Trophoblast cell (in vitro differentiated cells and primary cell): ENCODE measurements at regions not wholly inside any gene's neighbourhood (a gene's known extent, or its start where the extent isn't known, plus 50 kb on each side); places are given as distances from the start of the nearest gene placed in this dataset.

ENCODE experiments used
- DNase-seq, 2 donors: peaks; one replicate each; pipeline ENCODE4 v3.0.0-alpha.2; 2016
- H2AFZ ChIP-seq: 2 replicates; pipeline ENCODE4 v1.6.1; 2013; ENCODE audit warnings: low read length, moderate library complexity, mild to moderate bottlenecking; ENCODE audit not compliant: insufficient read depth, poor library complexity
- H2AK5ac ChIP-seq: 2 replicates; pipeline ENCODE4 v1.6.1; 2013; ENCODE audit warnings: mild to moderate bottlenecking, low read length
- H2BK120ac ChIP-seq: 2 replicates; pipeline ENCODE4 v1.6.1; 2013; ENCODE audit warnings: low read length, mild to moderate bottlenecking, moderate library complexity; ENCODE audit not compliant: insufficient read depth, poor library complexity
- H2BK12ac ChIP-seq: 2 replicates; pipeline ENCODE4 v1.6.1; 2013; ENCODE audit warnings: mild to moderate bottlenecking, low read length, moderate library complexity
- H2BK5ac ChIP-seq: 2 replicates; pipeline ENCODE4 v1.6.1; 2013; ENCODE audit warnings: low read length, low read depth, moderate library complexity, mild to moderate bottlenecking; ENCODE audit not compliant: poor library complexity
- H3K14ac ChIP-seq: 2 replicates; pipeline ENCODE4 v1.6.1; 2013; ENCODE audit warnings: mild to moderate bottlenecking, low read length
- H3K18ac ChIP-seq: 2 replicates; pipeline ENCODE4 v1.6.1; 2013; ENCODE audit warnings: mild to moderate bottlenecking, low read length
- H3K23ac ChIP-seq: 2 replicates; pipeline ENCODE4 v1.6.1; 2013; ENCODE audit warnings: low read length
- H3K27ac ChIP-seq: 2 replicates; pipeline ENCODE4 v1.5.1; 2013; ENCODE audit warnings: low read depth, mild to moderate bottlenecking, inconsistent platforms, low read length, moderate library complexity
- H3K27me3 ChIP-seq: 2 replicates; pipeline ENCODE4 v1.6.1; 2013; ENCODE audit warnings: inconsistent platforms, mild to moderate bottlenecking, low read length, moderate library complexity; ENCODE audit not compliant: insufficient read depth
- H3K36me3 ChIP-seq, 2 experiments: 1 replicate in 1 of 2; 2 replicates in 1 of 2; pipeline ENCODE4 v1.6.1; 2013; ENCODE audit warnings: low read length in 2 of 2, mild to moderate bottlenecking in 2 of 2, moderate library complexity in 1 of 2; ENCODE audit not compliant: insufficient read depth in 2 of 2, control insufficient read depth in 1 of 2
- H3K4ac ChIP-seq: 2 replicates; pipeline ENCODE4 v1.6.1; 2013; ENCODE audit warnings: low read depth, mild to moderate bottlenecking, low read length, moderate library complexity
- H3K4me1 ChIP-seq, 2 experiments: 1 replicate in 1 of 2; 2 replicates in 1 of 2; pipeline ENCODE4 v1.6.1; 2013; ENCODE audit warnings: low read length in 2 of 2, mild to moderate bottlenecking in 2 of 2, moderate library complexity in 1 of 2; ENCODE audit not compliant: insufficient read depth in 2 of 2, control insufficient read depth in 1 of 2
- H3K4me2 ChIP-seq: 2 replicates; pipeline ENCODE4 v1.6.1; 2013; ENCODE audit warnings: inconsistent platforms, mild to moderate bottlenecking, low read length, moderate library complexity
- H3K4me3 ChIP-seq: 2 replicates; pipeline ENCODE4 v1.5.1; 2013; ENCODE audit warnings: mild to moderate bottlenecking, low read depth, low read length, inconsistent platforms
- H3K79me1 ChIP-seq: one replicate; pipeline ENCODE4 v1.6.1; 2013; ENCODE audit warnings: low read length
- H3K79me2 ChIP-seq: 2 replicates; pipeline ENCODE4 v1.6.1; 2013; ENCODE audit warnings: low read length, mild to moderate bottlenecking; ENCODE audit not compliant: control insufficient read depth, insufficient read depth, poor library complexity
- H3K9ac ChIP-seq: 2 replicates; pipeline ENCODE4 v1.6.1; 2013; ENCODE audit warnings: mild to moderate bottlenecking, low read length
- H3K9me3 ChIP-seq: 2 replicates; pipeline ENCODE4 v1.6.1; 2013; ENCODE audit warnings: low read depth, mild to moderate bottlenecking, control low read depth, inconsistent platforms, low read length; ENCODE audit not compliant: insufficient read depth
- H4K12ac ChIP-seq: 2 replicates; pipeline ENCODE4 v1.6.1; 2013; ENCODE audit warnings: low read depth, mild to moderate bottlenecking, low read length, moderate library complexity
- H4K8ac ChIP-seq: 2 replicates; pipeline ENCODE4 v1.6.1; 2013; ENCODE audit warnings: low read depth, mild to moderate bottlenecking, low read length, moderate library complexity
- H4K91ac ChIP-seq: one replicate; pipeline ENCODE4 v1.6.1; 2013; ENCODE audit warnings: low read depth, mild to moderate bottlenecking, low read length, moderate library complexity
- WGBS: extraction: QIAGEN DNeasy Blood & Tissue Kit; methylation state at CpG from one replicate; pipeline ENCODE4 v1.1.7; 2013; ENCODE audit warnings: missing lambda C conversion rate; ENCODE audit not compliant: insufficient read length, insufficient coverage; ENCODE audit errors: extremely low coverage; 5-methylcytosine and 5-hydroxymethylcytosine counted together

- Histone ChIP-seq H3K79me2 (no peaks in the 10 kb centered on the region), H3K4me1 (no peaks in the 10 kb centered on the region), H2AK5ac (no peak overlapping the region), H3K4me3 (no peak overlapping the region), H3K27ac (no peak overlapping the region), H3K4me2 (no peak overlapping the region), H3K14ac (no peak overlapping the region), H2BK120ac (no peak overlapping the region), H3K23ac (no peak overlapping the region), H3K18ac (no peak overlapping the region), H3K4ac (no peak overlapping the region), H3K79me1 (no peaks in the 10 kb centered on the region), H3K36me3 (no peaks in the 10 kb centered on the region), H4K8ac (no peak overlapping the region), H4K12ac (no peak overlapping the region), H2BK12ac (no peak overlapping the region), H3K27me3 (no peaks in the 10 kb centered on the region), H2BK5ac (no peak overlapping the region), H4K91ac (no peak overlapping the region), H3K9me3 (no peaks in the 10 kb centered on the region), H2AFZ (no peak overlapping the region), H3K9ac (no peak overlapping the region)
- DNase-seq, result no peak
- no CpG with 5 or more reads among the region's 9 CpGs for WGBS
These were observed 494.1 kb upstream of the DPPA4 start for GRCh38 chr3:109831403-109831802.

GRCh38 chr3:109835958-109836357 is 498.6 kb upstream of the DPPA4 start:
- no peaks in the 10 kb centered on the region for H3K4me1 ChIP-seq
- no peaks in the 10 kb centered on the region for H3K79me2 ChIP-seq
- no peak overlapping the region for H4K8ac ChIP-seq
- no peak overlapping the region for H3K4ac ChIP-seq
- H4K91ac ChIP-seq, result no peak overlapping the region
- H2BK5ac ChIP-seq, result no peak overlapping the region
- H3K9me3 ChIP-seq, result no peaks in the 10 kb centered on the region
- no peak overlapping the region for H2AK5ac ChIP-seq
- no peak overlapping the region for H3K23ac ChIP-seq
- no peak overlapping the region for H3K14ac ChIP-seq
- no peaks in the 10 kb centered on the region for H3K36me3 ChIP-seq
- no peak overlapping the region for H3K9ac ChIP-seq
- no peak overlapping the region for H4K12ac ChIP-seq
- no peak overlapping the region for H2BK120ac ChIP-seq
- H3K18ac ChIP-seq, result no peak overlapping the region
- no peak overlapping the region for H3K4me3 ChIP-seq
- no peaks in the 10 kb centered on the region for H3K79me1 ChIP-seq
- H3K27ac ChIP-seq, result no peak overlapping the region
- no CpG with 5 or more reads among the region's 1 CpG for WGBS
- H2BK12ac ChIP-seq, result no peak overlapping the region
- H3K4me2 ChIP-seq, result no peak overlapping the region
- H3K27me3 ChIP-seq, result no peaks in the 10 kb centered on the region
- DNase-seq, result no peak
- no peak overlapping the region for H2AFZ ChIP-seq

GRCh38 chr3:109851854-109852253 is 514.5 kb upstream of the DPPA4 start:
- Histone ChIP-seq H2BK120ac (no peak overlapping the region), H3K4ac (no peak overlapping the region), H4K8ac (no peak overlapping the region), H3K18ac (no peak overlapping the region), H3K27me3 (no peaks in the 10 kb centered on the region), H4K91ac (no peak overlapping the region), H2BK5ac (no peak overlapping the region), H2AFZ (no peak overlapping the region), H3K79me2 (no peaks in the 10 kb centered on the region), H3K4me3 (no peak overlapping the region), H3K36me3 (no peaks in the 10 kb centered on the region), H3K9me3 (peaks cover 4% of the 10 kb centered on the region), H3K14ac (no peak overlapping the region), H3K27ac (no peak overlapping the region), H3K9ac (no peak overlapping the region), H3K23ac (no peak overlapping the region), H3K4me1 (no peaks in the 10 kb centered on the region), H2BK12ac (no peak overlapping the region), H2AK5ac (no peak overlapping the region), H3K79me1 (no peaks in the 10 kb centered on the region), H3K4me2 (no peak overlapping the region), H4K12ac (no peak overlapping the region)
- no CpG with 5 or more reads among the region's 1 CpG for WGBS
- no peak for DNase-seq

GRCh38 chr3:109852283-109852682 is 514.9 kb upstream of the DPPA4 start:
- Histone ChIP-seq H3K36me3 (no peaks in the 10 kb centered on the region), H3K4me3 (no peak overlapping the region), H3K23ac (no peak overlapping the region), H2AK5ac (no peak overlapping the region), H3K9me3 (peaks cover 4% of the 10 kb centered on the region), H3K4me2 (no peak overlapping the region), H4K12ac (no peak overlapping the region), H3K18ac (no peak overlapping the region), H3K27me3 (no peaks in the 10 kb centered on the region), H3K14ac (no peak overlapping the region), H3K4ac (no peak overlapping the region), H2BK5ac (no peak overlapping the region), H3K9ac (no peak overlapping the region), H4K91ac (no peak overlapping the region), H4K8ac (no peak overlapping the region), H2BK120ac (no peak overlapping the region), H3K4me1 (no peaks in the 10 kb centered on the region), H2BK12ac (no peak overlapping the region), H2AFZ (no peak overlapping the region), H3K79me2 (no peaks in the 10 kb centered on the region), H3K79me1 (no peaks in the 10 kb centered on the region), H3K27ac (no peak overlapping the region)
- DNase-seq, result no peak
- no CpG with 5 or more reads among the region's 3 CpGs for WGBS
